ENCODE measurements at regions not wholly inside any gene's neighbourhood (a gene's known extent, or its start where the extent isn't known, plus 50 kb on each side); places are given as distances from the start of the nearest gene placed in this dataset.

DNA sequence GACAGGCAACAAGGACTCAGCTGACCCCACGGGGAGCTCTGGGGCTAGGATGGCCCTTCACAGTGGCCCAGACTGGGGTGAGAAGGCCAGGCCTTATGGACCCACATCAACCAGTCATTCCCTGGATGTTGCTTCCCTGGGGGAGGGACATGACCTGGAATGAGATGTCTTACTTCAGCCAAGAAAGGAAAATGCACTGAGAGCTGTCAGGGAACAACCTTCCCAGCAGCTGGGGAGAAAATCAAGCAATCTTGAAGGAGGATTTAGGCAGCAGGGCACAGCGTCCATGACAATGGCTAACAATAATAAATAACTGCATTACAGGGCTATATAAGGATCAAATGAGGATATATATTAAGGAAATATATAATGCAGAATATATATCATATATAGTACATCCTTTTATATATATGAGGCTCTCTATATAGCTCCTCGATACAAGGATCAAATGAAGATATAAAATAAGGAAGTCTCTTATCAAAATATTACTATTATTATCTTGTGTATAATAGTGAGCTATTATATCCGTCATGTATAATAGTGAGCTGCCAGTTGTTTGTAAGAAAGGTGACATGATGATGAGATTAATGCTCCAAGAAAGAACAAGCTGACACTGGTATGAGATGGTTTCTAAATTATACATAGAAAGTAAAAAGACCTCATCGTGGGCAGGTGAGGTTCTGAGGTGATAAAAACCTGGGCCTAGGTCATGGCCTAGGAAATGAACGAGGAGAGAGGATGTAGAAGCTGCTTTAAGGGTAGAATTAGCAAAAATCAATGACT, 117.8 kb upstream of the LIPC start:
- no peaks in the 10 kb centered on the region for H3K36me3 ChIP-seq (replicated peaks; ENCODE audit: low read depth, low read length)
- H3K79me2 ChIP-seq (ENCODE audit: low read length): no peaks in the 10 kb centered on the region
- H3K27me3 ChIP-seq (ENCODE audit: low read depth, low read length): no peaks in the 10 kb centered on the region
- no peak overlapping the region for H3K4me3 ChIP-seq (ENCODE audit: low read length)
- no peak overlapping the region for H3K4me2 ChIP-seq (ENCODE audit: low read length)
- H2AFZ ChIP-seq (ENCODE audit: low read depth, low read length): peak overlapping the region; percentile 53; the same call in 1 of the 2 replicates
- TF ChIP-seq, protein P1, sequence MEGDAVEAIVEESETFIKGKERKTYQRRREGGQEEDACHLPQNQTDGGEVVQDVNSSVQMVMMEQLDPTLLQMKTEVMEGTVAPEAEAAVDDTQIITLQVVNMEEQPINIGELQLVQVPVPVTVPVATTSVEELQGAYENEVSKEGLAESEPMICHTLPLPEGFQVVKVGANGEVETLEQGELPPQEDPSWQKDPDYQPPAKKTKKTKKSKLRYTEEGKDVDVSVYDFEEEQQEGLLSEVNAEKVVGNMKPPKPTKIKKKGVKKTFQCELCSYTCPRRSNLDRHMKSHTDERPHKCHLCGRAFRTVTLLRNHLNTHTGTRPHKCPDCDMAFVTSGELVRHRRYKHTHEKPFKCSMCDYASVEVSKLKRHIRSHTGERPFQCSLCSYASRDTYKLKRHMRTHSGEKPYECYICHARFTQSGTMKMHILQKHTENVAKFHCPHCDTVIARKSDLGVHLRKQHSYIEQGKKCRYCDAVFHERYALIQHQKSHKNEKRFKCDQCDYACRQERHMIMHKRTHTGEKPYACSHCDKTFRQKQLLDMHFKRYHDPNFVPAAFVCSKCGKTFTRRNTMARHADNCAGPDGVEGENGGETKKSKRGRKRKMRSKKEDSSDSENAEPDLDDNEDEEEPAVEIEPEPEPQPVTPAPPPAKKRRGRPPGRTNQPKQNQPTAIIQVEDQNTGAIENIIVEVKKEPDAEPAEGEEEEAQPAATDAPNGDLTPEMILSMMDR (IDR thresholded peaks at IDR 0.05; ENCODE audit: low read depth, low read length): no peak
- no peak for TF ChIP-seq EZH2phosphoT487 (IDR thresholded peaks at IDR 0.05; ENCODE audit: low read depth)
- no peak overlapping the region for H3K27ac ChIP-seq (ENCODE audit: low read length)
- no peaks in the 10 kb centered on the region for H3K4me1 ChIP-seq (ENCODE audit: low read length)
- no peak overlapping the region for H3K9ac ChIP-seq (ENCODE audit: low read length)
- no peaks in the 10 kb centered on the region for H4K20me1 ChIP-seq (ENCODE audit: insufficient read depth, low read length)
- no peaks in the 10 kb centered on the region for H3K9me3 ChIP-seq (ENCODE audit: insufficient read depth, low read length)

DNA sequence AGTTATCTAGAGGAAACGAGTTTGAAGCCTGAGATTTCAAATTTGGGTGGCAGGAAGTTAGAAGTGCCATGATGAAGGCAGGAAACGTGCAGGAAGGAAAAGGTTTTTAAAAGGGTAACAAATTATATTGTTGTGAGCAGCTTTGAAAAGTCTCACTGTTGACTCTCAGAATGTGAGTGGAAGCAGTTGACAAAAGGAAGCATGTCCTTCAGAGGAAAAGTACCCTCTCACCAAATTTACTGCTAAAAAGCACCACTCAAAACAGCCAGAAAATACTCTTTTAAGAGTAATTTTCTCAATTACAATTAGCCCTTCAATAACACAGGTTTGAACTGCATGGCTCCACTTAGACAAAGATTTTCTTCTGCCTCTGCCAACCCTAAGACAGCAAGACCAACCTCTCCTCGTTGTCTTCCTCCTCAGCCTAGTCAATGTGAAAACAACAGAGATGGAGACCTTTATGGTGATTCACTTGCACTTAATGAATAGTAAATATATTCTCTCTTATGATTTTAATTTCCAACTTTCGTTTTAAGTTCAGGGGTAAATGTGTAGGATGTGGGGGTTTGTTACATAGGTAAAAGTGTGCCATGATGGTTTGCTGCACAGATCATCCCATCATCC, 117.1 kb upstream of the LIPC start:
- H3K27ac ChIP-seq (ENCODE audit: low read length): no peak overlapping the region
- no peaks in the 10 kb centered on the region for H3K9me3 ChIP-seq (ENCODE audit: insufficient read depth, low read length)
- TF ChIP-seq, protein P1 (IDR thresholded peaks at IDR 0.05; ENCODE audit: low read depth, low read length): no peak
- TF ChIP-seq EZH2phosphoT487 (IDR thresholded peaks at IDR 0.05; ENCODE audit: low read depth): no peak
- no peaks in the 10 kb centered on the region for H3K27me3 ChIP-seq (ENCODE audit: low read depth, low read length)
- H2AFZ ChIP-seq (ENCODE audit: low read depth, low read length): peak overlapping the region; percentile 53; the same call in 1 of the 2 replicates
- no peaks in the 10 kb centered on the region for H3K36me3 ChIP-seq (replicated peaks; ENCODE audit: low read depth, low read length)
- H3K4me1 ChIP-seq (ENCODE audit: low read length): no peaks in the 10 kb centered on the region
- H3K9ac ChIP-seq (ENCODE audit: low read length): no peak overlapping the region
- no peaks in the 10 kb centered on the region for H4K20me1 ChIP-seq (ENCODE audit: insufficient read depth, low read length)
- no peak overlapping the region for H3K4me2 ChIP-seq (ENCODE audit: low read length)
- no peak overlapping the region for H3K4me3 ChIP-seq (ENCODE audit: low read length)
- H3K79me2 ChIP-seq (ENCODE audit: low read length): no peaks in the 10 kb centered on the region

DNA sequence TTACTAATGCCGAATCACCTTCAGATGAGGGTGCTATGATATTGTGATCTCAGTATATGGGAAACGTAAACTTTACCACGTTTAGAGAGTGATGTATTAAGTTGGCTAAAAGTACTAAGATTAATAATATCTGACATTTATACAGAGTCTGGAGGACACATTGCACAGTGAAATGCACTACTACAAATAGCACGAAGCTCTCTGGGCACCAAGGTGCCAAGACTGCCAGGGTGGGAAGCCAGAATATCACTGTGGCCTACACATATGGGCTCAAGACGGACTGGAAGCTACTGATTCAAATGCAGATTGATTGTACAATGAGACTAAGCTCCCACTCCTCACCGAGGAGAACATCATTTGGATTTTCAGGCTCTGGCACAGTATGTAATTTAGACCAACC, 113.3 kb upstream of the LIPC start:
- Histone ChIP-seq H3K27me3 (ENCODE audit: low read depth, low read length) (no peaks in the 10 kb centered on the region), H3K9ac (ENCODE audit: low read length) (no peak overlapping the region), H2AFZ (ENCODE audit: low read depth, low read length) (no peak overlapping the region), H3K9me3 (ENCODE audit: insufficient read depth, low read length) (no peaks in the 10 kb centered on the region), H3K4me3 (ENCODE audit: low read length) (no peak overlapping the region), H3K27ac (ENCODE audit: low read length) (no peak overlapping the region), H3K36me3 (replicated peaks; ENCODE audit: low read depth, low read length) (no peaks in the 10 kb centered on the region), H3K79me2 (ENCODE audit: low read length) (no peaks in the 10 kb centered on the region), H3K4me2 (ENCODE audit: low read length) (no peak overlapping the region), H3K4me1 (ENCODE audit: low read length) (no peaks in the 10 kb centered on the region), H4K20me1 (ENCODE audit: insufficient read depth, low read length) (no peaks in the 10 kb centered on the region)
- no peak for TF ChIP-seq EZH2phosphoT487 (IDR thresholded peaks at IDR 0.05; ENCODE audit: low read depth)
- TF ChIP-seq, protein P1 (IDR thresholded peaks at IDR 0.05; ENCODE audit: low read depth, low read length): no peak

DNA sequence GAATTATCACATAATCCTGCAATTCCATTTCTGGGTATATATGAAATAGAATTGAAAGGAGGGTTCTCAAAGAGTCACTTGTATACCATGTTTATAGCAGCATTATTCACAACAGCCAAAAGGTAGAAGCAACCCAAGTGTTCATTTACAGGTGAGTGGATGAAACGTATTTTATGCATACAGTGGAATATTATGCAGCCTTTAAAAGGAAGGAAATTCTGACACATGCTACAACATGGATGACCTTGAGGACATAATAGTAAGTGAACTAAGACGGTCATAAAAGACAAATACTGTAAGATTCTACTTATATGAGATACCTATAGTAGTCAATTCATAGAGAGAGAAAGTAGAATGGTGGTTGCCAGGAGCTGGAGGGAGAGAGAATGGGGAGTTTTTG, 110.8 kb upstream of the LIPC start:
- TF ChIP-seq EZH2phosphoT487 (IDR thresholded peaks at IDR 0.05; ENCODE audit: low read depth): no peak
- TF ChIP-seq, protein P1 (IDR thresholded peaks at IDR 0.05; ENCODE audit: low read depth, low read length): no peak

More for the DNA sequence above, 110.8 kb upstream of the LIPC start:
- H3K4me1 ChIP-seq (ENCODE audit: low read length): no peaks in the 10 kb centered on the region
- no peaks in the 10 kb centered on the region for H3K36me3 ChIP-seq (replicated peaks; ENCODE audit: low read depth, low read length)
- H3K27ac ChIP-seq (ENCODE audit: low read length): no peak overlapping the region
- no peaks in the 10 kb centered on the region for H3K9me3 ChIP-seq (ENCODE audit: insufficient read depth, low read length)
- H2AFZ ChIP-seq (ENCODE audit: low read depth, low read length): no peak overlapping the region
- H3K4me2 ChIP-seq (ENCODE audit: low read length): no peak overlapping the region
- no peaks in the 10 kb centered on the region for H4K20me1 ChIP-seq (ENCODE audit: insufficient read depth, low read length)
- H3K4me3 ChIP-seq (ENCODE audit: low read length): no peak overlapping the region
- H3K79me2 ChIP-seq (ENCODE audit: low read length): no peaks in the 10 kb centered on the region
- no peaks in the 10 kb centered on the region for H3K27me3 ChIP-seq (ENCODE audit: low read depth, low read length)
- H3K9ac ChIP-seq (ENCODE audit: low read length): no peak overlapping the region

All from OCI-LY3 (cell line).